H9 (cell line): ENCODE measurements at regions not wholly inside any gene's neighbourhood (a gene's known extent, or its start where the extent isn't known, plus 50 kb on each side); places are given as distances from the start of the nearest gene placed in this dataset.

Experiments
- DNase-seq: peaks from one replicate; pipeline ENCODE4 v3.0.0-alpha.2; 2017
- H2AFZ ChIP-seq: one replicate; pipeline ENCODE4 v1.6.1; 2013; ENCODE audit warnings: mild to moderate bottlenecking, low read length, control low read depth, moderate library complexity
- H2AK5ac ChIP-seq: 2 replicates; pipeline ENCODE4 v1.6.1; 2013; ENCODE audit warnings: low read length, control low read depth, mixed read lengths; ENCODE audit not compliant: insufficient read length
- H2BK120ac ChIP-seq: one replicate; pipeline ENCODE4 v1.6.1; 2013; ENCODE audit warnings: low read depth, mild to moderate bottlenecking, low read length, control low read depth, inconsistent platforms; ENCODE audit not compliant: poor library complexity, severe bottlenecking
- H2BK12ac ChIP-seq: 2 replicates; pipeline ENCODE4 v1.6.1; 2013; ENCODE audit warnings: low read length, control low read depth, mixed read lengths, low read depth; ENCODE audit not compliant: insufficient read length
- H2BK15ac ChIP-seq: 2 replicates; pipeline ENCODE4 v1.6.1; 2013; ENCODE audit warnings: low read depth, low read length, control low read depth
- H2BK20ac ChIP-seq: one replicate; pipeline ENCODE4 v1.6.1; 2013; ENCODE audit warnings: low read depth, mild to moderate bottlenecking, low read length, control low read depth, inconsistent platforms; ENCODE audit not compliant: poor library complexity, severe bottlenecking
- H2BK5ac ChIP-seq: 2 replicates; pipeline ENCODE4 v1.6.1; 2013; ENCODE audit warnings: low read length, control low read depth, mixed read lengths; ENCODE audit not compliant: insufficient read length
- H3K14ac ChIP-seq: 2 replicates; pipeline ENCODE4 v1.6.1; 2013; ENCODE audit warnings: low read length, control low read depth; ENCODE audit not compliant: insufficient read depth
- H3K18ac ChIP-seq: 2 replicates; pipeline ENCODE4 v1.6.1; 2013; ENCODE audit warnings: low read depth, mild to moderate bottlenecking, mixed read lengths, low read length, control low read depth; ENCODE audit not compliant: insufficient read length
- H3K23ac ChIP-seq: 2 replicates; pipeline ENCODE4 v1.6.1; 2013; ENCODE audit warnings: low read length, control low read depth, mixed read lengths, low read depth; ENCODE audit not compliant: insufficient read length
- H3K23me2 ChIP-seq: 2 replicates; pipeline ENCODE4 v1.6.1; 2013; ENCODE audit warnings: low read depth, mild to moderate bottlenecking, mixed read lengths, low read length, control low read depth; ENCODE audit not compliant: insufficient read length, poor library complexity, severe bottlenecking
- H3K27ac ChIP-seq: 2 replicates; pipeline ENCODE4 v1.5.1; 2013; ENCODE audit warnings: low read length, control low read depth, mixed read lengths, low read depth; ENCODE audit not compliant: insufficient read length
- H3K27me3 ChIP-seq: 2 replicates; pipeline ENCODE4 v1.6.1; 2013; ENCODE audit warnings: low read length, control low read depth, inconsistent platforms; ENCODE audit not compliant: insufficient read depth
- H3K4ac ChIP-seq: 2 replicates; pipeline ENCODE4 v1.6.1; 2013; ENCODE audit warnings: low read depth, mild to moderate bottlenecking, control low read depth, inconsistent platforms, low read length, moderate library complexity
- H3K4me1 ChIP-seq: 2 replicates; pipeline ENCODE4 v1.6.1; 2013; ENCODE audit warnings: low read length, control low read depth, inconsistent platforms; ENCODE audit not compliant: insufficient read depth
- H3K4me2 ChIP-seq: 2 replicates; pipeline ENCODE4 v1.6.1; 2013; ENCODE audit warnings: low read length, control low read depth, mixed read lengths; ENCODE audit not compliant: insufficient read length, insufficient read depth
- H3K56ac ChIP-seq: 2 replicates; pipeline ENCODE4 v1.6.1; 2013; ENCODE audit warnings: low read depth, mild to moderate bottlenecking, mixed read lengths, low read length, control low read depth; ENCODE audit not compliant: insufficient read length
- H3K79me1 ChIP-seq: 2 replicates; pipeline ENCODE4 v1.6.1; 2013; ENCODE audit warnings: low read depth, mild to moderate bottlenecking, moderate library complexity, low read length, control low read depth, inconsistent platforms; ENCODE audit not compliant: insufficient read depth, poor library complexity, severe bottlenecking
- H3K79me2 ChIP-seq: 2 replicates; pipeline ENCODE4 v1.6.1; 2013; ENCODE audit warnings: low read length, control low read depth, inconsistent platforms; ENCODE audit not compliant: insufficient read depth
- H3K9ac ChIP-seq: 2 replicates; pipeline ENCODE4 v1.6.1; 2013; ENCODE audit warnings: low read length, control low read depth, mixed read lengths; ENCODE audit not compliant: insufficient read length; ENCODE audit errors: extremely low read depth
- H3K9me3 ChIP-seq: one replicate; pipeline ENCODE4 v1.6.1; 2013; ENCODE audit warnings: low read depth, low read length, inconsistent platforms; ENCODE audit not compliant: control insufficient read depth
- H3T11ph ChIP-seq: one replicate; pipeline ENCODE4 v1.6.1; 2013; ENCODE audit warnings: mild to moderate bottlenecking, low read length, control low read depth, inconsistent platforms
- H4K20me1 ChIP-seq: one replicate; pipeline ENCODE4 v1.6.1; 2013; ENCODE audit not compliant: control insufficient read depth, insufficient read length, insufficient read depth
- H4K5ac ChIP-seq: 2 replicates; pipeline ENCODE4 v1.6.1; 2013; ENCODE audit warnings: low read depth, mild to moderate bottlenecking, mixed read lengths, low read length, control low read depth; ENCODE audit not compliant: insufficient read length
- H4K8ac ChIP-seq: replicated peaks from 2 replicates; pipeline ENCODE4 v1.6.1; 2013; ENCODE audit warnings: low read length, control low read depth, mixed read lengths, low read depth; ENCODE audit not compliant: insufficient read length
- H4K91ac ChIP-seq: 2 replicates; pipeline ENCODE4 v1.6.1; 2013; ENCODE audit warnings: low read depth, mild to moderate bottlenecking, moderate library complexity, mixed read lengths, low read length, control low read depth; ENCODE audit not compliant: insufficient read length
- H3K27ac Mint-ChIP-seq, 3 experiments: 2 replicates in 2 of 3; 3 replicates in 1 of 3; pipeline ENCODE4 v1.8.0; 2020 to 2021; ENCODE audit warnings: mixed read lengths in 3 of 3, mild to moderate bottlenecking in 1 of 3, moderate library complexity in 1 of 3
- H3K27me3 Mint-ChIP-seq: 2 replicates; pipeline ENCODE4 v1.8.0; 2021; ENCODE audit warnings: low read depth, mild to moderate bottlenecking, moderate library complexity, mixed read lengths
- H3K36me3 Mint-ChIP-seq, 3 experiments: 2 replicates in 2 of 3; 3 replicates in 1 of 3; pipeline ENCODE4 v1.8.0; 2020 to 2021; ENCODE audit warnings: low read depth in 3 of 3, mixed read lengths in 3 of 3; ENCODE audit not compliant: insufficient read depth in 1 of 3
- H3K4me1 Mint-ChIP-seq, 2 experiments: 2 replicates each; pipeline ENCODE4 v1.8.0; 2020; ENCODE audit warnings: mixed read lengths in 2 of 2
- H3K4me3 Mint-ChIP-seq, 2 experiments: 2 replicates in 1 of 2; 3 replicates in 1 of 2; pipeline ENCODE4 v1.8.0; 2020 to 2021; ENCODE audit warnings: mild to moderate bottlenecking in 2 of 2, mixed read lengths in 2 of 2, moderate library complexity in 1 of 2
- H3K9me3 Mint-ChIP-seq, 2 experiments: 2 replicates in 1 of 2; 3 replicates in 1 of 2; pipeline ENCODE4 v1.8.0; 2020; ENCODE audit warnings: mild to moderate bottlenecking in 2 of 2, mixed read lengths in 2 of 2, moderate library complexity in 1 of 2
- WGBS: extraction: QIAGEN DNeasy Blood & Tissue Kit; methylation state at CpG from one replicate; pipeline ENCODE4 v1.1.7; 2013; ENCODE audit warnings: missing lambda C conversion rate, low lambda C conversion rate, mixed read lengths; ENCODE audit not compliant: insufficient read length; ENCODE audit errors: extremely low coverage; 5-methylcytosine and 5-hydroxymethylcytosine counted together
- TF ChIP-seq, protein P1 (sequence below): fragments of 200-600 bp; sonication (generic); conservative IDR thresholded peaks from 3 replicates; pipeline ENCODE4 v1.8.0; 2021; ENCODE audit warnings: antibody characterized with exemption, mild to moderate bottlenecking

DNA sequence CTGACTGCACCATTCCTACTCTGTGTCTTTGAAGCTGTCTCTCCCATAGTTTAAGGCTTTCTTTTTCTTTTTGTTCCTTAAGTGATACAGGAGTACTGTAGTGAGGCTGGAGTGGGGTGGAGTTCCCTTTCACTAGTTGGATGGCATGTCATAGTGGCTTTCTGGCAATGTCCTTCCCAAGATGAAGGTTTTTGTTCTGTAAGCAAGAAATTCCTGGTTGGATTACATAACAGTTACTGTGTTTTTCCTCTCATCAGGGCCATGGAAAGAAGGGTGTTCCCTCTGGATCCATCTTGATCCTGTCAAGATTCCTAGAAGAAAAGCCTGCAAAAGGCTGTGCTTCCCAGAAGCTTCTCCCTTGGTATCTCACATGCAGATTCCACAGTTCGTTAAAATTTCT, 84.2 kb downstream of the ACKR3 start:
- H3K27me3 ChIP-seq: no peaks in the 10 kb centered on the region
- H3K14ac ChIP-seq: no peak overlapping the region
- H3K4me1 Mint-ChIP-seq: peaks cover 6 to 7% of the 10 kb centered on the region in 2 experiments
- H2BK120ac ChIP-seq: no peak overlapping the region
- H3K27me3 Mint-ChIP-seq: no peaks in the 10 kb centered on the region; the same call in none of the 2 replicates
- no peak overlapping the region for H3T11ph ChIP-seq
- H2BK20ac ChIP-seq: no peak overlapping the region
- no peak overlapping the region for H3K4ac ChIP-seq
- no peak overlapping the region for H3K27ac ChIP-seq
- H3K36me3 Mint-ChIP-seq: no peaks in the 10 kb centered on the region
- H4K91ac ChIP-seq: no peak overlapping the region
- DNase-seq: no peak
- 0 out of 5 replicates have a peak, but pooled peaks cover 0 to 4% of the 10 kb centered on the region in 2 experiments for H3K9me3 Mint-ChIP-seq
- H4K8ac ChIP-seq: no peak overlapping the region
- H3K79me2 ChIP-seq: no peaks in the 10 kb centered on the region
- H3K18ac ChIP-seq: no peak overlapping the region
- H3K4me3 Mint-ChIP-seq: no peak overlapping the region
- H3K23ac ChIP-seq: no peak overlapping the region
- H3K4me2 ChIP-seq: no peak overlapping the region
- H3K56ac ChIP-seq: no peak overlapping the region
- no peak overlapping the region for H2BK15ac ChIP-seq
- H4K5ac ChIP-seq: no peak overlapping the region
- TF ChIP-seq, protein P1, sequence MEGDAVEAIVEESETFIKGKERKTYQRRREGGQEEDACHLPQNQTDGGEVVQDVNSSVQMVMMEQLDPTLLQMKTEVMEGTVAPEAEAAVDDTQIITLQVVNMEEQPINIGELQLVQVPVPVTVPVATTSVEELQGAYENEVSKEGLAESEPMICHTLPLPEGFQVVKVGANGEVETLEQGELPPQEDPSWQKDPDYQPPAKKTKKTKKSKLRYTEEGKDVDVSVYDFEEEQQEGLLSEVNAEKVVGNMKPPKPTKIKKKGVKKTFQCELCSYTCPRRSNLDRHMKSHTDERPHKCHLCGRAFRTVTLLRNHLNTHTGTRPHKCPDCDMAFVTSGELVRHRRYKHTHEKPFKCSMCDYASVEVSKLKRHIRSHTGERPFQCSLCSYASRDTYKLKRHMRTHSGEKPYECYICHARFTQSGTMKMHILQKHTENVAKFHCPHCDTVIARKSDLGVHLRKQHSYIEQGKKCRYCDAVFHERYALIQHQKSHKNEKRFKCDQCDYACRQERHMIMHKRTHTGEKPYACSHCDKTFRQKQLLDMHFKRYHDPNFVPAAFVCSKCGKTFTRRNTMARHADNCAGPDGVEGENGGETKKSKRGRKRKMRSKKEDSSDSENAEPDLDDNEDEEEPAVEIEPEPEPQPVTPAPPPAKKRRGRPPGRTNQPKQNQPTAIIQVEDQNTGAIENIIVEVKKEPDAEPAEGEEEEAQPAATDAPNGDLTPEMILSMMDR: no peak
- H2AFZ ChIP-seq: no peak overlapping the region
- no peak overlapping the region for H2BK12ac ChIP-seq
- no peak overlapping the region for H2BK5ac ChIP-seq
- no peaks in the 10 kb centered on the region for H3K79me1 ChIP-seq
- H3K23me2 ChIP-seq: no peaks in the 10 kb centered on the region
- H3K9me3 ChIP-seq: no peaks in the 10 kb centered on the region
- H3K4me1 ChIP-seq: no peaks in the 10 kb centered on the region
- no peak overlapping the region for H2AK5ac ChIP-seq
- H3K9ac ChIP-seq: no peak overlapping the region
- no peak overlapping the region for H3K27ac Mint-ChIP-seq
- no peaks in the 10 kb centered on the region for H4K20me1 ChIP-seq
- no CpG with 5 or more reads among the region's 1 CpG for WGBS
